A172 (cell line): ENCODE measurements at regions not wholly inside any gene's neighbourhood (a gene's known extent, or its start where the extent isn't known, plus 50 kb on each side); places are given as distances from the start of the nearest gene placed in this dataset.

Source experiments
- DNase-seq: peaks from one replicate; pipeline ENCODE4 v3.0.0-alpha.2; 2015; ENCODE audit warnings: low spot score

DNA sequence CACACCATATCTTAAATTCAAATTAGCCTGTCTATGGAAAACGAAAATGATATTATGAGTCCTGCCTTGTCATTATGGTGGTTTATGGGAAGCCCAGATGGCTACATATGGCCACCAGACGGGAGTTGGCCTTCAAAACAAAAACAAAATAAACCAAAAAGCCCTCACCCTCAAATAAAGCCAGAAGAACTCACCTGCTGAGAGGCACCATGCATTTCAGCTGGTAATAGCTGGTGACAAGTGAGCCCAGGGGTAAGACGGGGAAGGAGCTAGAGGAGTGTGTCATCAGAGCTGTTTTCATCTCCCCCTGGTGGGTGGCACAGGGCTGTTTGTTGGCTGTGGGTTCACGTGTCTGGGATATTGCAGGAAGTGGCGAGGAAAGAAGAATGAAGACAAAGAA is 152.9 kb downstream of the EFNB2 start:
- no peak for DNase-seq

DNA sequence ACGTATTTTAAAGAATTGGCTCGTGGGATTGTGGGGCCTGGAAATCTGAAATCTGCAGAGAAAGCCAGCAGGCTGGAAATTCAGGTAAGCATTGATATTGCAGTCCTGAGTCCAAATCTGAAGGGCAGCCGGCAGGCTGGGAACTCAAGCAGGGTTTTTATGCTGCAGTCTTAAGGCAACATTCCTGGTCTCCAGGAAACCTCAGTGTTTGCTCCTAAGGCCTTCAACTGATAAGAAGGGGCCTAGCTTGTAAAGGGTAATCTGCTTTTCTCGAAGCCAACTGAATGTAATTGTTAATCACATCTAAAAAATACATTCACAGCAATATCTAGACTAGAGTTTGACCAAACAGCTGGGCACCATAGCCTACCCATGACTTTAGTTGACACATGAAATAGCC is 154.4 kb downstream of the EFNB2 start:
- DNase-seq, result no peak

DNA sequence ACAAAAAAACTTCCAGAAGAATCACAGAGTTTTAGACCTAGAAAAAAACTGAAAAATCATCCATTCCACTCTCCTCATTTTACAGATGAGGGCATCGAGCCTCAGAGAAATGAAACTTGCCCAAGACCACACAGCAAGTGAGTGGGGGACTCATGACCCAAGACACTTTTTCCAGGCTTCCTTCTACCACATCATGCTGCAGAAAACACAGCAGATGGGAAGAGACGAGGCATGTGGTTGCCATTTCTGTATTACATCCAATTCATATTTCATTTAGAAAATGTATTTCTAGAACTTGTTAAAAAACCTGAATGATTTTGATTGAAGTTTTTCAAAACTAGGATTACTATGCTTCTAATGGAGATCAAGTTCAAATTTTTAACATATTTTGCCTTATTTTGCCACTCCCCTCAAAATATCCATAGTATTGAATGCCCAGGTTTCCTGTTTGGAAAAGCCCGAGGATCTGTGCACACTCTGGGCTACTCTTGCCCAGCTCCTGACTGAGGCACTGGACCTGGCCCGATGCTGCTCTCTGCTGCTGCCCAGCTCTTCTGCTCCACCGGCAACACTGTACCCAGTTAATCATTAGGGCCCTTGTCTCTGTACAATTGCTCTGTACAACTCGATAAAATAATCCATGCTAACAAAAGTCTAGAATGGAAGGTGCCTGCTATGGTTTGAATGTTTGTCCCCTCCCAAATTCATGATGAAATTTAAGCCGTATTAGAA is 157.4 kb downstream of the EFNB2 start:
- no peak for DNase-seq

DNA sequence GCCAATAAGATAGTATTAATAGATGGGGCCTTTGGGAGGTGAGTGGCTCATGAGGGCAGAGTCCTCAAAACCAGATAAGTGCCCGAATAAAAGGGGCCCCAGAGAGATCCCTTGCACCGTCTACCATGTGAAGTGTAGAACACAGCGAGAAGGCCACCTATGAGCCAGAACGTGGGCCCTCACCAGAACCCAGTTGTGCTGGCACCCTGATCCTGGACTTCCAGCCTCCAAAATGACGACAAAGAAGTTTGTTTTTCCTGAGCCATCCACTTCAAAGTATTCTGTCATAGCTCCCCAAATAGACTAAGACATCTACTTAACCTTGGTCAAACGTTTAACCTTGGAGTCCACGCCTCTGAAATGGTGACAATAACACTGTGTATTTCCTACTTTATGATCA is 158.1 kb downstream of the EFNB2 start:
- no peak for DNase-seq

DNA sequence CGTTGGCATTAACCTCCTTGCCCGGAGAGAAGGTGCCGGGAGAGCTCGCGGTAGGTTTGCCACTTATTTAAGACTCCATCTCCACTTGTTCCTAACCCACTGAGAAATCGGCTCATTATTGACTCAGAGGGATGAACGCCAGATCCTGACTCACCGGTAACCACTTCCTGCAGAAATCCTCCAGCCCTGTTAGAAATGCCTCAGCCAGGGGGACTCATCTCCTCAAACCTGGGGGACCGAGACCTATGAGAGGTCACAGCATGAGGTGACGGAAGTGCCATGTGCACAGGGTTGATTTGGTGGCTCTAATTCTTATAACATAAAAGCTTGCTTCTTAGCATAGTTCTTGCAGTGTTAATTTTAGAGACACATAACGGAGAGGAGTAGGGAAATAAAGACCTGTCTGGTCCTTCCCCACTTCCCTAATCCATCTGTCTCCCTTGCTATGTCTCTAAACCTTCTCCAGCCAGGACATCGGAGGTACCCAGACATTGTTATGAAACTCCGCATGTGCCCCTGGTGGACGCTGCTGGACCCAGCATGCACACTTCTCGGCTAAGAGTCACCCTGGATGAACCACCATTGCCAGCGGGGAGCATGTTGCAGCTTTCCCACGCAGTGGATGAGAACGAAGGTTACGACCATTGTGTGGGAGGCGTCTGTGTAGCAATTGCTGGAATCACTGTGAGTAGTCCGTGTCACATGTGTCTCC is 158.9 kb downstream of the EFNB2 start:
- DNase-seq, result peak; percentile 99

DNA sequence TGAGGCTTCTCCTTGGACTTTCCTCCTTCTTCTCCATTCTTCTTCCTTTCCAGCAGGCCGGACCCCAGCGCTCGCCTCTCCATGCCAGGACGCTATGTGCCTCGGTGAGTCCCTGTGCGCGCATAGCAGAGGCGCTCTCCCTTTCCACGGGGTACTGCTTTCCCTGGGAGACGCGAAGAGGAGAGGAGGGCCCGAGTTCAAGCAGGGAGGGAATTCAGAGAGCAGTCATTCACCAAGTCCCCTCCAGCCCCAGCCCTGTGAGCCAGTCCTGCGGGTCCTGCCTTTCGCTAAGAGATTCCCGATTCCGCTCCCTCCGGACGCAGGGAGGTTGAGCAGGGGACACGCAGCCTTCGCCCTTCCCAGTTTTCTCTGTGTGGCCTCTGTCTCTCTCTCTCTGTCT is 160.4 kb downstream of the EFNB2 start:
- no peak for DNase-seq

DNA sequence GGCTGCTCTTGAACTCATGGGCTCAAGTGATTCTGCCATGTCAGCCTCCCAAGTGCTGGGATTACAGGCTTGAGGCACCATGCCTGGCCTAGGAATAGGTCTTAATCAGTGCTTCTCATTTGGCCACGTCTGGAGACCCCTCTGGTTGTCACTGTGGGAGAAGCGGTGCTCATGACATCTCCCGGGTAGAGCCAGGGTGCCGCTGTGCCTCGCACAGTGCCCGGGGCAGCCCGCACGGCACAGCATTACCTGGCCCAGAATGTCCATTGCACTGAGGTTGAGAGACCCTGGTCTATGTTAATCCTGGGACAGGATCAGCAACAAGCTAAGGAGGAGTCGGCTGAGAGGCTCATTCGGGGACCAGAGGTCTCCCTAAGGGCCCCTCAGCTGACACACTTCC is 160.8 kb downstream of the EFNB2 start:
- DNase-seq, result no peak

DNA sequence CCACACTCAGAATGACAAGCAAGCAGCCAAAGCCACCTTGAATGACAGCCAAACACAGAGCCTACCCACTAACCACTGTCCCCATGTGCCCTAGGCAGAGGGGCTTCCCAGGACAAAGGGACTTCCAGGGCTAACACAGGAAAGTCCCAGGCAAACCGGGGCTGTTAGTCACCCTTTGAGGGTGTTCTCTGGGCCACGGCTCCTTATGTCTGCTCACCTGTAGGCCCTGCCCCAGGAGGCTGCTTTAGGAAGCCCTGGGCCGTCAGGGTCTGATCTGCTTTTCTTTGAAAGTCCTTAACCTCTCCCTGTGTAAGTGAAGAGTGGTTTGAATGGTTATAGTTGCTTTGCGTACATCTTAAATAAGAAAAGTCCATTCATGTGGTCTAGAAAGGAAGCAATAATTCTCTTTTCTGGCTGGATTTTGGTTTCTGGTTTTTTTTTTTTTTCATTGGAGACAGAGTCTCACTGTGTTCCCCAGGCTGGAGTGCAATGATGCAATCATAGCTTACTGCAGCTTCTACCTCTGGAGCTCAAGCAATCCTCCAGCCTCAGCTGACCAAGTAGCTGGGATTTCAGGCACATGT is 161.4 kb downstream of the EFNB2 start:
- DNase-seq, result peak; percentile 69

DNA sequence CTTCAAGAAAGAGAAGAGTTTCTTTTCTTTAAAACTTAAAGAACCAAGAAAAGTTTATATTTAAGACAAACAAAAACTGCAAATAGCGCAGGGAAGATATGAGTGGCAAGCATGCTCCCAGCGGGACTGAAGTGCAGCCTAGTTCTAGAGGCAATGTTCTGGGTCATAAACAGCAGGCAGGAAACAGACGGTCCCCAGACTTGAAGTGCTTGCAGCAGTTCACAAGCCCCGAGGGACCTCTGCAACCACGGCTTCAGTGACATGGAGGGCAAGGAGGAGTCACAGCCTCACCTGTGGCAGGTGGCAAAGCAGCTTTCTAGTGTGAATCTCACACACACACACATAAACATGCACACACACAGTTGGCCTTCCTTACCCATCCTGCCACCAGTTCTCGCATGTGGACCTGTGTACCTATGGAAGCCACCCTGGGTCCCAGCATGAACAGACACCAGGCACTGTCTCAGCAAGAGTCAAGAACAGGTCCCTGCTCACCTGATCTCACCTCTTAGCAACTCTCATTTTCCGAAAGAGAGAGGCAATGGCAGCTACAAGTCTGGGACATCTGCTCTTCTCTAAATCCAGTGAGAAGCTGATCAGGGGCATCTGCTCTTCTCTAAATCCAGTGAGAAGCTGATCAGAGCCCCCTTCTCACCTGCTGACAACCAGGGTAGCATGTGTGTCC is 162.0 kb downstream of the EFNB2 start:
- no peak for DNase-seq

DNA sequence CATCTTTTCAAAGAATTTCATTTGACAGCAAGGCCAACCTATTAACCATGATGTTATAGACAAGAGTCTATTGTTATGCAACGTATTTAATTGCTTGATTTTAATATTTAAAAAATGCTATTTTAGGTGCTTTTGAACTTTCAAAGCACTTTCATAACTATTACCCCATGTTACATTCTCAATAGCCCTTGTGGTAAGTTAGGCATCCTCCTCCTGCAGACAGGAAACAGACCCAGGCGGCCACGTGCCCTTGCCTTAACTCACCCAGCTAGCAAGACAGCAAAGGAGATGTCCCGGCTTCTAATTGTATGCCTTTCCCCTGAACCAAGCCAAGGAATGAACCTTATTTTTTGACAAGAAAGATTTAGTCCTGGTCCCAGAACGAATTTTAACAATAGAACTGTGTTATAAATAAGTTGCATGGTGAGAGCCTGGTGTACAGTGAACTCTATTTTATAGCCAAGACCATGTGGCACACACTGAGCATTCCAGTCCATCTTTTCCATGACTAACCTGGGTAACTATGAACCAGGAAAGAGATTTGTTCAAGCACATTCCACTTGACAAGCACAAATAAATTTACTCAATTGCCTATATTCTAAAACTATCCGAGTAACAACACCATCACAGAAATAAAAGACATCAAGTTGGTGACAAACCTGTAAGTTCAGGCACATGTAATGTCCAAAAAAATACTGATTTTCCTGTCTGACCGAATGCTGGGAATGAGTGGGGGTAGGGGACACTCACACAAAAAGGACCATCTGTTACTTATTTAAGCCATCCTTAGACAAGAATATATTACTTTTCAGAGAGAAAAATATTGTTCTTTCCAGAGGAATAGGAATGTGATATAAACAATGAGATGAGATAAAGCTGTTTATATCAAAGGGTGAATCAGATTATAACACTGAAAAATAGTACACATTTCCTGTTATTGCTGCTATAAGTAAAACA is 163.0 kb downstream of the EFNB2 start:
- peak; percentile 36 for DNase-seq

DNA sequence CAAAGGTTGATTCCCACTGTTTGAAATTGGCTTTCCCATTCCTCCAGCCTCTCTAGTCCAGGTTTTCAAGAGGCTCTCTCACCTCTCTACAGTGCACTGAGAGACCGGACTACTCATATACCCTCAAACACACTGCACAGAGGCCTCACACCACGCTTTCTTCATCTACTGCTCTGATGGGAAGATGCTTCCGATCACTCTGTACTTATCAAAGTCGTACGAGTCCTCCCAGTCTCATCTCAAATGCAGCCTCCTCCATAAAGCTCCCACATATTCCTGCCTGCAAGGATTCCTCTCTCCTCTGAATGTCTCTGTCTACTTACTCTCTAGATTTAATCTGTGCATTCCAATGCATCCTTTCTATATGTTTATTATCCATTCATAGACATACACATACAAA is 164.4 kb downstream of the EFNB2 start:
- no peak for DNase-seq

DNA sequence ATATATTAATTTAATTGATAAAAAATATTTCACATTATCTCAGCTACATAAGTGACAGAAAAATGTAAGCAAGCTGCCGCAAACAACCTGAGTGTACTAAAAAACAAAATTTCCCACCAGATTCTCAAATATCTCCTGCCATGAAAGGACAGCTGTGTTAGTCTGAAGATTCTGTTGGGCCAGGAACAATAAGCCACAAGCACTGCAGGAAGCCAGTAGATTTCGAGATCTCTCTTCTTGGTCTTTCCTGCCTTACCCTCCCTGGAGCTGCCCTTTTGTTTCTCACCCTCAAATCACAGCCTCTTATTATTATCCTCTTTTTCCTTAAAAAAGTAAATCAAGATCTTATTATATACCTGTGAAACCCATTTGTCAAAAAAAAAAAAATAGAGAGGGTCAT is 165.6 kb downstream of the EFNB2 start:
- DNase-seq, result no peak

DNA sequence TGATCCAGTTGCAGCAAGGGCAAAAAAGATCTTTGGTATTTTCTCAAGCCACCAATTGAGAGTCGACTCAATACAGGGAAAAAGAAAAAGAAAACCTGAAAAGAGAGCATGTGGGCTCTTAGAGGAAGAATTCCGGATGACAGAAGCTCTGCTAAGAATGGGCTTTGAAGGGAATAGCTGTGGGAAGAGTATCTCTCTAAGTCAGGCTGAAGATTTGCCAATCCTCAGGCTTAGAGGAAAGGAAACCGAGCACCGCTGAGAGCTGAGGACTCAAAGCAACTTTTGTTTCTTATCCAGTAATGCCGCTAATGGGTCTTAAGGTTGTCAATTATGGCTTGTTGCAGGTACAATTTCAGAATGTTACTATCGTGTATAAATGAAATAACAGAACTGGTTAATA is 166.4 kb downstream of the EFNB2 start:
- DNase-seq, result no peak

DNA sequence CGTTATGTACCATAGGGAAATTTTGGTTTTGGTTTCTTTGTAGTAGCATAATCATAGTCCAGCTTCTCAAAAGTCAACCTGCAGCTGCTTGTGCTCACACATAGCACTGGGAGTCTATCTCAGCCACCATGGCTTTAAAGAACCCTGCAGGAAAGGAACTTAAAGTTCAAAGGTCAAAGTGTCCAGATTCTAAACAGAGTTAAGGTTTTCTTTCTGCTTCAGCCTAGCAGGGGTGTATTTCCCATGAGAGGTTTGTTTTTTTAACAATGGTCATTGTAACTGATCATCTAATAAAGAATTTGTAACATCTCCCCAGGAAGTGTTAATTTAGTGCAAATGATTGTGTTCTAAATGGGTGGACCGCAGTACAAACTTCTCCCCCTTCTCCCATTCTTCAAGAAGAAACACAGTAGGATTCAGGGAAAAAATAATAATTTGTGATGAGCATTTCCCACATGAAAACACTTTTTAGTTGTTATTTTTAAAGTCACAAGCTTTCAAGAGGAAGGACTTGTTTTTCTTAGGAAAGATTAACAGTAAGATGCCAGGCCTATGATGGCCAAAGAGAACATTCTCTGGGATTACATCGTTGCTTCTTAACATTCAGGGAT is 168.0 kb downstream of the EFNB2 start:
- DNase-seq, result no peak

DNA sequence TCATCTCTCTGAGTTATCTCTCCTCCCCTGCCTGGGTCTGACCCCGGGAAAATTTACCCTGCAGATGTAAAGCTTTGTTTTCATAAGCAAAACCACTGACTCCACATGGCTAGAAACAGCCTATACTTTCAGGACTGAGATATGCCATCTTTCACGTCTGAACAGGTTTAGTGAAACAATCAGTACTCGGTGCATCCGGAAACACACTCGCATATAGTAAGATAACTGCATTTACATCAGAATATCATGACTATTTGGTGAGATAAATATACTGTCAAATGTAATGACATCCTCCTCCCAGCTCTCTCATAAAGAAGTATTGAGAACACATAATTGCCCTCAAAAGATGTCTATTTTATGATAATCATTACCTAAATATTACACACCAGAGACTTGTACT is 172.8 kb downstream of the EFNB2 start:
- DNase-seq, result no peak

DNA sequence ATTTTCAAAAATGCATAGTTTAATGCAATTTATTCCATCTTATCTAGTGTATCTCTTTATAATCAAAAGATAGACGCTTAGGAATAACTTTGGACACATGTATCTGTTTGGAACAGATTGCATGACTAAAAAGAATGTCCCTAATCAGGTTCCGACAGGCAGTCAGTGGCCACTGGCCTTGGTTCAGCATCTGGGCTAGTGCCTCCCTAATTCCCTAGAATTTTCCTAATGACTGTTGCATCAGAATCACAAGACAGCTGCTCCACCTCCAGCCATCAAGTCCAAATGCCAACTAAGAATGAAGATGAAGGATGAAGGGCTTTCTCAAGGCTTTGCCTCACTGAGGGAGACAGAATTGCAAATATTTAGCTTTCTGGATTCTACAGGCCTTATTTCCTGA is 173.8 kb downstream of the EFNB2 start:
- no peak for DNase-seq

DNA sequence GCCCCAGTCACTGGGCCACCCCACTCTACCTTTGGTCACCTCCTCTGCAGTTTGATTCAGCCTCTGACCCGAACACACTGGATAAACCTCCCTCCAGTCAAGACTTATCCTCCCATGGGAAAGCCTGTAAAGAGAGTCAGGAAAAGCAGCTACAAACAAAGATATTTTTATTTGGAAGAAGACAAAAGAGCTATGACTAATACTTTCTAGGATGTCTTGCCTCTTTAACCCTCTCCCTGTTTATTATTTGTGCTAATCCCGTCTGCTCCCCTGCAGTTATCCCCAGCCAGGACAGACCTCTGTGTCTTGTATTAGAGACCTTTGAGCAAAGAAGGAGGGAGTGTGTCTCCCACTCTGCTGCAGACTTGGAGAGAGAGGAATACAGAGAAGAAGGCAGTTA is 178.3 kb downstream of the EFNB2 start:
- DNase-seq, result peak; percentile 40

DNA sequence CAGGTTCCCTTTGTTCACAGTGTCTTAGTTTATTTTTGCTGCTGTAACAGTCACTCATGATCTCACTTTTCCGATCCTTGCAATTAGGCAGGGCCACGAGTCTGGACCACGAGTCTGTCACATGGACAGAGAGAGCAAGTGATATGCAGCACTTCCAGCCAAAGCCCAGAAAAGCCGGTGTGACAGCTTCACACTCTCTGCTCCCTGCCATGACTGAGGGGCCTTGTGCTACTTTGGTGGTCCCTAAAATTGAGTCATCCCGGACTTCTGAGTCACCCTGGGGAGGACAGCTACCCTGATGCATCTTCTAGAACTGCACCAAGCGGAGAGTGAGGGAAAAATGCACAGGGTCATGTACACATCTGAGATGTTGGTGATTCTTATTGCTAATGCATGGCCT is 179.6 kb downstream of the EFNB2 start:
- DNase-seq, result no peak

DNA sequence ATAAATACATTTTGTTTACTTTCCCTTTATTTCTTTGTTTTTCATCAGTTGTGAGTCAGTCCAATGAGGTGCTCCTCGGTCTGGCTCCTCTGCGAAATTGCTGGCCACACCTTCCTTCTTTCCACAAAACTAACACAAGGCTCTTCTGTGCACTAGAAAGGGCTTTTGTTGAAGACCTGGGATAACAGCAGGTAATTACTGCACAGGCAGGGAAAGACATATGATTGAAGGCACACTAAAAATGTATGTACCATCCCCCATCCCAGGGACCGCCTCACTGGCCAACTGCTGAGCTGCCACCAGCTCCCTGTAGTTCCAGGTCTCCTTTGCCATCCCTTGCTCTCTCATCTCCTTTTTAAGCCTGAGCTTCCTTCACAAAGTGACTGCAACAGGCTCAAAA is 180.5 kb downstream of the EFNB2 start:
- DNase-seq, result no peak

DNA sequence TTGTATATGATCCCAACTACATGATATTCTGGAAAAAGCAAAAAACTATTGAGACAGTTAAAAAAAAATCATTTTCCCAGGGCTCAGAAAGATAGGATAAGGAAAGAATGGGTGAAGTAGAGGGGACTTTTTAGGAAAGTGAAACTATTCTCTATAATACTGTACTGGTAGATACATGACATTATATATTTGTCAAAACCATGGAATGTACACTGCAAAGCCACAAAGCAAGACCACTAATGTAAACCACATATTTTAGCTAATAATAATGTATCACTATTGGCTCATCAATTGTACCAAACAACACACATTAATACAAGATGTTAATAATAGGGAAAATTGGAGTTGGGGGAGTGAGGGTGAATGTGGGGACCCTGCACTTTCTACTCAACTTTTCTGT is 182.6 kb downstream of the EFNB2 start:
- no peak for DNase-seq

DNA sequence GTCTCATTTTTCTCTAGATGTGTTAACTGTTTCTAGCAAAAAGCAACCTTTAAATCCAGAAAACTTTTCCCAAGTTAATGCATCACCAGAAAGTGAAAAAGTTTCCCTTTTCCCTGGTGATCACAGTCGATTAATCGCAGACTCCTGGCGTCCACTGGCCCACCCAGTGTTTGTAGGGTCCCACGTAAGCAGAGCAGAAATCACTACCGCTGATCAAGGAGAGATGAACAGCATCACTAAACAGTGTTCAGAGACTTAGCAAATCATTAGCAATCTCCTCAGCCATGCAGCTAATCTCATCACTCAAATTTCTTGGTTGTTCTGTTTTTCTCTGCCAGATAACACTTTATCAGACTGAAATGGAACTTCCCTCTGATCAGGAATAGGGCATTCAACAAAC is 184.2 kb downstream of the EFNB2 start:
- no peak for DNase-seq
